SU-DHL-6 (cell line): ENCODE measurements at regions not wholly inside any gene's neighbourhood (a gene's known extent, or its start where the extent isn't known, plus 50 kb on each side); places are given as distances from the start of the nearest gene placed in this dataset.

Source experiments
- CTCF ChIP-seq: fragments of 200-600 bp; sonication (generic); IDR thresholded peaks from one replicate; pipeline ENCODE4 v1.5.1; 2017; ENCODE audit warnings: antibody characterized with exemption, mild to moderate bottlenecking, low read length, moderate library complexity; ENCODE audit not compliant: insufficient read depth, poor library complexity, severe bottlenecking
- EZH2phosphoT487 ChIP-seq: fragments of 200-600 bp; sonication (generic), shearing (Covaris generic); conservative IDR thresholded peaks from 2 replicates; pipeline ENCODE4 v1.6.1; 2018; ENCODE audit warnings: mild to moderate bottlenecking, antibody characterized with exemption, low read length, moderate library complexity, mixed read lengths

GRCh38 chr10:120103738-120104560 lies 211.4 kb downstream of the SEC23IP start:
- no peak for TF ChIP-seq CTCF
- no peak for TF ChIP-seq EZH2phosphoT487
